ENCODE measurements at regions not wholly inside any gene's neighbourhood (a gene's known extent, or its start where the extent isn't known, plus 50 kb on each side); places are given as distances from the start of the nearest gene placed in this dataset.

DNA sequence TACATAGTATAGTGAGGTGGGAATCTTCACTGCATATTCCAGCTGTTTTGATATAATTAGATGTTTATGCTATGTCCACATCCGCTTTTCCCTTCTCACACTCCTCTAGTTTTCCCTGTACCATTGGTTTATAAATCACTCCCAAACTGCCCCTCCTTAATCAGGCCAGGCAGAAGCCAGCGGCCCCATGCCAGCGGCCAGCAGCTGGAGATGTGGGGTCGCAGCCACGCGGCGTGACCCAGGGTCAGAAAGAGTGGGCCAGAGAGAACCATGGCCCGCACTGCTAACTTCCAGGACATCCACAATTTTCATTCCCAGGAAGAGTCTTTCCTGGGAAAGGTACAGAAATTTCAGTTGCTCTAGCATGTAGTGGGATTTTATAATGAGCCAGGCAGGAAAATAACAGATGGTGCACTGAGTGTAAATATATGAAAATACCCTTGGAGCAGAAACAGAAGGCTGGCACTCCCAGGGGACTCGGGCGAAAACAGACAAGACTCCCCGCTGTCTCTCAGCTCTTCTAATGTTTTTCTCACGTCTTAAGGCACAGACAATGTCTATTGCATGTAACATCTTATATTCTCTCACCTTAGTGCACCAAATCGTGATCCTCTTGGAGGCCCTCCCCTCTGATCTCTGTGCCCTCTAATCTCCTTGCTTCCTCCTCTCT, 145.9 kb upstream of the ZFP42 start:
- no peaks in the 10 kb centered on the region for H3K4me1 ChIP-seq (ENCODE audit: control insufficient read depth, insufficient read depth, low read length, poor library complexity, severe bottlenecking)
- 92 to 94% methylated on average over 7 to 12 of the region's 13 CpGs for WGBS, 2 experiments (ENCODE audit: insufficient coverage in 2 of 2)

GRCh38 chr4:187865914-187866313, 129.7 kb upstream of the ZFP42 start:
- WGBS, 2 experiments (ENCODE audit: insufficient coverage in 2 of 2) = 90% methylated on average over 2 of the region's 4 CpGs
- no peaks in the 10 kb centered on the region for H3K9me3 ChIP-seq (ENCODE audit: control insufficient read depth, low read length)
- H3K4me3 ChIP-seq (ENCODE audit: extremely low read depth, insufficient read depth, low read length, poor library complexity, severe bottlenecking) = no peak overlapping the region
- no peaks in the 10 kb centered on the region for H3K4me1 ChIP-seq (ENCODE audit: control insufficient read depth, insufficient read depth, low read length, poor library complexity, severe bottlenecking)
- H3K27ac ChIP-seq (ENCODE audit: low read depth, low read length, severe bottlenecking) = no peak overlapping the region
- no peaks in the 10 kb centered on the region for H3K36me3 ChIP-seq (ENCODE audit: control insufficient read depth, insufficient read depth, low read length)

More for the DNA sequence above, 145.9 kb upstream of the ZFP42 start:
- Histone ChIP-seq H3K36me3 (ENCODE audit: control insufficient read depth, insufficient read depth, low read length) (no peaks in the 10 kb centered on the region), H3K4me3 (ENCODE audit: extremely low read depth, insufficient read depth, low read length, poor library complexity, severe bottlenecking) (no peak overlapping the region), H3K27ac (ENCODE audit: low read depth, low read length, severe bottlenecking) (no peak overlapping the region), H3K9me3 (ENCODE audit: control insufficient read depth, low read length) (no peaks in the 10 kb centered on the region)

- Histone ChIP-seq H3K9me3 (ENCODE audit: control insufficient read depth, low read length) (no peaks in the 10 kb centered on the region), H3K4me3 (ENCODE audit: extremely low read depth, insufficient read depth, low read length, poor library complexity, severe bottlenecking) (no peak overlapping the region), H3K4me1 (ENCODE audit: control insufficient read depth, insufficient read depth, low read length, poor library complexity, severe bottlenecking) (no peaks in the 10 kb centered on the region), H3K36me3 (ENCODE audit: control insufficient read depth, insufficient read depth, low read length) (no peaks in the 10 kb centered on the region), H3K27ac (ENCODE audit: low read depth, low read length, severe bottlenecking) (no peak overlapping the region)
- 90 to 100% methylated on average over 1 of the region's 2 CpGs for WGBS, 2 experiments (ENCODE audit: insufficient coverage in 2 of 2)
Observed at GRCh38 chr4:187883049-187883448, 112.5 kb upstream of the ZFP42 start.

DNA sequence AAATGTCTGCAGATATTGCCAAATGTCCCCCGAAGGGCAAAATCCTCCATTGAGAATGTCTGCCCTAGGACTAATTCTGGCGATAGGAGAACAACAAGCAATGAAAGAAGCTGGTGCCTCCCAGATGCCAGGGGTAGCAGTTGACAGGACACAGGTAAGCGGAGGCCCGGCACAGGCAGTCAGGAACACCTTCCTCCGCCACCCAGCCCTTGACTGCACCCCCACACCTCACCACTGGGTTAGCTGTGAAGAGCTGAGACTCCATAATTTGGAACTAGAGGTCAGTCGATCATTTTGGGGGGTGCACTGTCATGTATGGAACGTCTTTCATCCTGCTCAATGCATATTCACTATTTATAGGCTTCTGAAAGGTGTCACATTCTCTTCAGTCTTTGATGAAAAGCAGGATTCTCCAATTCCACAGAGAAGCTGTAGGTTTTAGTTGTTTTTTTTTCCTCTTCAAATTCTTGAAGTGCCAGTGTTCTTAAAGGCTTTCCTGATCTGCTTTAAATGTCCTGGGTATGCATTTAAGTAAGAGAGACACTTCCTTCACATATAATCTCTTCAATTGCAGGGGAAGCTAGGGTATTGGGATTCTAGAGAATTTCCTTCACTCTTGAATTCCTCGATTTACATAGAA, 111.6 kb upstream of the ZFP42 start:
- WGBS, 2 experiments (ENCODE audit: insufficient coverage in 2 of 2) = 89 to 100% methylated on average over 2 to 5 of the region's 8 CpGs

DNA sequence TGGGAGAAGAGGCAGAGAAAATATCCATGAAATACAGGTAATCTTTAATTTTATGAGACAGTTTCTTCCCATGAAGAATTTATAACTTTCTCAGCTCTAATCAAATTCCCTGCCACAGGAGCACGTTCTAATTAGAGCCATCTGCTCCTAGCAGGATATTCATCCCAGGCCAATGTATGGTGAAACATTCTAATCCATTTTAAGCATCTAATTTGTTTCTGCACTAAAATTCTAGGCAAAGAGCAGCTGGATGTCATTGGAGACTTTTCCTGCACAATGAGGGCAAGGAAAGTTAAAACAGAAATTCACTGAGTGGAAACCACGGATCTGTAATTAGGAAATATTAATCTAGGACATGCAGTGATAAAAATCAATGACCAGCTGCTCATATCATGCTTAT, 107.7 kb upstream of the ZFP42 start:
- WGBS, 2 experiments (ENCODE audit: insufficient coverage in 2 of 2) = 80 to 86% methylated on average over 1 to 2 of the region's 2 CpGs
- Histone ChIP-seq H3K9me3 (ENCODE audit: control insufficient read depth, low read length) (no peaks in the 10 kb centered on the region), H3K4me1 (ENCODE audit: control insufficient read depth, insufficient read depth, low read length, poor library complexity, severe bottlenecking) (no peaks in the 10 kb centered on the region), H3K4me3 (ENCODE audit: extremely low read depth, insufficient read depth, low read length, poor library complexity, severe bottlenecking) (no peak overlapping the region), H3K36me3 (ENCODE audit: control insufficient read depth, insufficient read depth, low read length) (no peaks in the 10 kb centered on the region), H3K27ac (ENCODE audit: low read depth, low read length, severe bottlenecking) (no peak overlapping the region)

More for the DNA sequence above, 111.6 kb upstream of the ZFP42 start:
- H3K4me3 ChIP-seq (ENCODE audit: extremely low read depth, insufficient read depth, low read length, poor library complexity, severe bottlenecking) = no peak overlapping the region
- no peaks in the 10 kb centered on the region for H3K36me3 ChIP-seq (ENCODE audit: control insufficient read depth, insufficient read depth, low read length)
- H3K4me1 ChIP-seq (ENCODE audit: control insufficient read depth, insufficient read depth, low read length, poor library complexity, severe bottlenecking) = no peaks in the 10 kb centered on the region
- H3K9me3 ChIP-seq (ENCODE audit: control insufficient read depth, low read length) = no peaks in the 10 kb centered on the region
- no peak overlapping the region for H3K27ac ChIP-seq (ENCODE audit: low read depth, low read length, severe bottlenecking)

GRCh38 chr4:187889651-187890050, 105.9 kb upstream of the ZFP42 start:
- Histone ChIP-seq H3K27ac (ENCODE audit: low read depth, low read length, severe bottlenecking) (no peak overlapping the region), H3K36me3 (ENCODE audit: control insufficient read depth, insufficient read depth, low read length) (no peaks in the 10 kb centered on the region), H3K4me1 (ENCODE audit: control insufficient read depth, insufficient read depth, low read length, poor library complexity, severe bottlenecking) (no peaks in the 10 kb centered on the region), H3K4me3 (ENCODE audit: extremely low read depth, insufficient read depth, low read length, poor library complexity, severe bottlenecking) (no peak overlapping the region), H3K9me3 (ENCODE audit: control insufficient read depth, low read length) (no peaks in the 10 kb centered on the region)
- WGBS, 2 experiments (ENCODE audit: insufficient coverage in 2 of 2) = 83 to 95% methylated on average over 5 of the region's 6 CpGs

- no peaks in the 10 kb centered on the region for H3K9me3 ChIP-seq (ENCODE audit: control insufficient read depth, low read length)
- no peak overlapping the region for H3K4me3 ChIP-seq (ENCODE audit: extremely low read depth, insufficient read depth, low read length, poor library complexity, severe bottlenecking)
- H3K27ac ChIP-seq (ENCODE audit: low read depth, low read length, severe bottlenecking) = no peak overlapping the region
- H3K36me3 ChIP-seq (ENCODE audit: control insufficient read depth, insufficient read depth, low read length) = no peaks in the 10 kb centered on the region
- H3K4me1 ChIP-seq (ENCODE audit: control insufficient read depth, insufficient read depth, low read length, poor library complexity, severe bottlenecking) = no peaks in the 10 kb centered on the region
- 85% methylated on average over 5 of the region's 5 CpGs for WGBS, 2 experiments (ENCODE audit: insufficient coverage in 2 of 2)
Observed at GRCh38 chr4:187893418-187893817, 102.2 kb upstream of the ZFP42 start.

DNA sequence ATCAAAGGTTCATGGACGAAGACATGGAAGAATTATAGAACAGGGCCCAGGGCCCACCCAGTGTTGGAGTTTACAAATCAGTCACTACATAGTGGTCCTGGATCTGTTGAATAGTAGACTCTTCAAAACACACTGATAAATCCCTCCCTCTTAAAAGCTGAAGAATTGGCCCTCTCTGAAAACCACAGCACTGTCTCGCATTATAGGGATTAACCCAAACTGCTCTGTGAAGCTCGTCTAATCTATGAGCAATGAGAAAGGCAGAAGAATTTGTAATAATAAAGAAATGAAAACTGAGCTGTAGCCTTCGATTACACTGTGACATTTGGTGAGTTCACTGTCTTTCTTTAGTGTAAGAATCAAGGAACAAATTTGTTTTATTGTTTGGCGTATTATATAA, 92.5 kb upstream of the ZFP42 start:
- Histone ChIP-seq H3K27ac (ENCODE audit: low read depth, low read length, severe bottlenecking) (no peak overlapping the region), H3K36me3 (ENCODE audit: control insufficient read depth, insufficient read depth, low read length) (no peaks in the 10 kb centered on the region), H3K9me3 (ENCODE audit: control insufficient read depth, low read length) (peaks cover 5% of the 10 kb centered on the region), H3K4me1 (ENCODE audit: control insufficient read depth, insufficient read depth, low read length, poor library complexity, severe bottlenecking) (no peaks in the 10 kb centered on the region), H3K4me3 (ENCODE audit: extremely low read depth, insufficient read depth, low read length, poor library complexity, severe bottlenecking) (no peak overlapping the region)
- WGBS, 2 experiments (ENCODE audit: insufficient coverage in 2 of 2) = 72 to 85% methylated on average over 3 to 4 of the region's 5 CpGs

- no peak overlapping the region for H3K4me3 ChIP-seq (ENCODE audit: extremely low read depth, insufficient read depth, low read length, poor library complexity, severe bottlenecking)
- H3K9me3 ChIP-seq (ENCODE audit: control insufficient read depth, low read length) = peaks cover 5% of the 10 kb centered on the region
- H3K4me1 ChIP-seq (ENCODE audit: control insufficient read depth, insufficient read depth, low read length, poor library complexity, severe bottlenecking) = no peaks in the 10 kb centered on the region
- no peaks in the 10 kb centered on the region for H3K36me3 ChIP-seq (ENCODE audit: control insufficient read depth, insufficient read depth, low read length)
- no peak overlapping the region for H3K27ac ChIP-seq (ENCODE audit: low read depth, low read length, severe bottlenecking)
- no CpG with 5 or more reads among the region's 1 CpG for WGBS, 2 experiments (ENCODE audit: insufficient coverage in 2 of 2)
Observed at GRCh38 chr4:187903700-187904099, 91.9 kb upstream of the ZFP42 start.

- H3K27ac ChIP-seq (ENCODE audit: low read depth, low read length, severe bottlenecking) = no peak overlapping the region
- WGBS, 2 experiments (ENCODE audit: insufficient coverage in 2 of 2) = 86% methylated on average over 1 of the region's 6 CpGs; no CpG with 5 or more reads in 1 of the 2 experiments
- no peak overlapping the region for H3K4me3 ChIP-seq (ENCODE audit: extremely low read depth, insufficient read depth, low read length, poor library complexity, severe bottlenecking)
- no peaks in the 10 kb centered on the region for H3K4me1 ChIP-seq (ENCODE audit: control insufficient read depth, insufficient read depth, low read length, poor library complexity, severe bottlenecking)
- no peaks in the 10 kb centered on the region for H3K9me3 ChIP-seq (ENCODE audit: control insufficient read depth, low read length)
- H3K36me3 ChIP-seq (ENCODE audit: control insufficient read depth, insufficient read depth, low read length) = no peaks in the 10 kb centered on the region
Observed at GRCh38 chr4:187908079-187908561, 87.5 kb upstream of the ZFP42 start.

DNA sequence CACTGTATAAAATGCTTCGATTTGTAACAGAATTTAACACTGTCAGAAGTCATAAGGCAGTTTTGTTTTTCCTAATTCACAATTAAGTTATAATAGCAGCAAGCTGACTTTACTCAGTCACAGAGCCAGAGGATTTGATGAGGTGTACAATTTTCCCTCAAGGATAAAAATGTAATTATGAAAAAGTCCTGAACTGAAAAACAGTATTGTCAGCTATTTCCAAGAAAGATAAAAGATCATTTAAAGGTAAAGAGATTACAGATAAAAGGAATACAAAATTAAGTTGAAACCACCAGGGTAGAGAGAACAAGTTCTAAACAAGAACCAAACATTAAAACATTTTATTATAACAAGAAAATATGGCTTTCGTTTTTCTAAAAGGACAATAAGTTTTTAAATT, 86.8 kb upstream of the ZFP42 start:
- no peaks in the 10 kb centered on the region for H3K9me3 ChIP-seq (ENCODE audit: control insufficient read depth, low read length)
- no CpG with 5 or more reads among the region's 2 CpGs for WGBS, 2 experiments (ENCODE audit: insufficient coverage in 2 of 2)
- H3K27ac ChIP-seq (ENCODE audit: low read depth, low read length, severe bottlenecking) = no peak overlapping the region
- H3K4me3 ChIP-seq (ENCODE audit: extremely low read depth, insufficient read depth, low read length, poor library complexity, severe bottlenecking) = no peak overlapping the region
- no peaks in the 10 kb centered on the region for H3K4me1 ChIP-seq (ENCODE audit: control insufficient read depth, insufficient read depth, low read length, poor library complexity, severe bottlenecking)
- no peaks in the 10 kb centered on the region for H3K36me3 ChIP-seq (ENCODE audit: control insufficient read depth, insufficient read depth, low read length)
